MCF 10A (cell line): ENCODE measurements at regions not wholly inside any gene's neighbourhood (a gene's known extent, or its start where the extent isn't known, plus 50 kb on each side); places are given as distances from the start of the nearest gene placed in this dataset.
A peak's percentile ranks its signal among the peaks of the same experiment; 100 is the strongest.

Experiments used
- BruUV-seq: library from RNA; stranded (reverse); fragments of 400-500 nt; replicated peaks from 2 replicates; lab custom pipeline; 2021; lab: Mats Ljungman, UMichigan
- CTCF ChIA-PET: fragments of 300-600 bp; sonication (Branson Sonifier 250); formaldehyde crosslinking; extraction: SDS; loops from one replicate; lab custom pipeline; 2021; ENCODE audit warnings: antibody characterized with exemption, inconsistent platforms; lab: Yijun Ruan, JAX
- POLR2A ChIA-PET: fragments of 300-600, 350-650 bp; sonication (Branson Sonifier 250); formaldehyde crosslinking; extraction: SDS; loops from one replicate; lab custom pipeline; 2020; ENCODE audit warnings: antibody characterized with exemption, inconsistent platforms; lab: Yijun Ruan, JAX
- DNase-seq: peaks from one replicate; pipeline ENCODE4 v3.0.0-alpha.2; 2018; ENCODE audit not compliant: unreplicated experiment
- H3K27ac Mint-ChIP-seq: one replicate; pipeline ENCODE4 v1.8.0; 2022; ENCODE audit warnings: mild to moderate bottlenecking, low read depth, mixed read lengths; ENCODE audit not compliant: unreplicated experiment
- H3K27me3 Mint-ChIP-seq: one replicate; pipeline ENCODE4 v1.8.0; 2022; ENCODE audit warnings: mixed read lengths; ENCODE audit not compliant: insufficient read depth, unreplicated experiment
- H3K36me3 Mint-ChIP-seq: one replicate; pipeline ENCODE4 v1.8.0; 2022; ENCODE audit warnings: mild to moderate bottlenecking, moderate library complexity, mixed read lengths; ENCODE audit not compliant: insufficient read depth, unreplicated experiment
- H3K4me1 Mint-ChIP-seq: one replicate; pipeline ENCODE4 v1.8.0; 2022; ENCODE audit warnings: mixed read lengths; ENCODE audit not compliant: insufficient read depth, unreplicated experiment
- H3K4me3 Mint-ChIP-seq: one replicate; pipeline ENCODE4 v1.8.0; 2022; ENCODE audit warnings: mild to moderate bottlenecking, moderate library complexity, mixed read lengths; ENCODE audit not compliant: unreplicated experiment
- H3K9me3 Mint-ChIP-seq: one replicate; pipeline ENCODE4 v1.8.0; 2022; ENCODE audit warnings: mixed read lengths; ENCODE audit not compliant: unreplicated experiment
- intact Hi-C: fragments of 100-400 bp; cut with micrococcal nuclease; formaldehyde crosslinking; loops from 2 replicates; pipeline ENCODE4 v1.14.1; 2022
- TF ChIP-seq, protein P1 (sequence below): fragments of 200-600 bp; IDR thresholded peaks from one replicate; pipeline ENCODE4 v1.8.0; 2022; ENCODE audit warnings: antibody characterized with exemption, mild to moderate bottlenecking; ENCODE audit not compliant: unreplicated experiment

GRCh38 chr5:19314840-19315239, 673.2 kb downstream of the CDH18 start:
- TF ChIP-seq, protein P1, sequence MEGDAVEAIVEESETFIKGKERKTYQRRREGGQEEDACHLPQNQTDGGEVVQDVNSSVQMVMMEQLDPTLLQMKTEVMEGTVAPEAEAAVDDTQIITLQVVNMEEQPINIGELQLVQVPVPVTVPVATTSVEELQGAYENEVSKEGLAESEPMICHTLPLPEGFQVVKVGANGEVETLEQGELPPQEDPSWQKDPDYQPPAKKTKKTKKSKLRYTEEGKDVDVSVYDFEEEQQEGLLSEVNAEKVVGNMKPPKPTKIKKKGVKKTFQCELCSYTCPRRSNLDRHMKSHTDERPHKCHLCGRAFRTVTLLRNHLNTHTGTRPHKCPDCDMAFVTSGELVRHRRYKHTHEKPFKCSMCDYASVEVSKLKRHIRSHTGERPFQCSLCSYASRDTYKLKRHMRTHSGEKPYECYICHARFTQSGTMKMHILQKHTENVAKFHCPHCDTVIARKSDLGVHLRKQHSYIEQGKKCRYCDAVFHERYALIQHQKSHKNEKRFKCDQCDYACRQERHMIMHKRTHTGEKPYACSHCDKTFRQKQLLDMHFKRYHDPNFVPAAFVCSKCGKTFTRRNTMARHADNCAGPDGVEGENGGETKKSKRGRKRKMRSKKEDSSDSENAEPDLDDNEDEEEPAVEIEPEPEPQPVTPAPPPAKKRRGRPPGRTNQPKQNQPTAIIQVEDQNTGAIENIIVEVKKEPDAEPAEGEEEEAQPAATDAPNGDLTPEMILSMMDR, result peak; percentile 33
- intact Hi-C loops, result loop anchor here (1.0 to 10.0 kb wide), 3 partner anchors 217 to 543 kb away; no protein-coding TSS in a partner anchor
- Mint-ChIP-seq H3K9me3 (peaks cover 15% of the 10 kb centered on the region), H3K4me1 (peaks cover 25% of the 10 kb centered on the region), H3K27me3 (no peaks in the 10 kb centered on the region), H3K27ac (peak overlapping the region; percentile 96), H3K36me3 (no peaks in the 10 kb centered on the region), H3K4me3 (no peak overlapping the region)
- CTCF ChIA-PET, result interaction anchor here (0.6 to 1.9 kb wide), 12 partner anchors 8 to 543 kb away, joined by 3 to 7 read pairs (median 3); no protein-coding TSS in a partner anchor
- POLR2A ChIA-PET, result interaction anchor here (0.6 to 2.3 kb wide), 6 partner anchors 8 to 293 kb away, joined by 3 to 8 read pairs (median 4); no protein-coding TSS in a partner anchor
- peak; percentile 90 for DNase-seq
- no TSS peak for BruUV-seq

- ChIA-PET CTCF (interaction anchor here (0.5 kb wide), 1 partner anchor 170 kb away, joined by 3 read pairs; no protein-coding TSS in a partner anchor), POLR2A (no interaction called here)
- Mint-ChIP-seq H3K4me1 (peaks cover 32% of the 10 kb centered on the region), H3K9me3 (peaks cover 7% of the 10 kb centered on the region), H3K4me3 (no peak overlapping the region), H3K27ac (no peak overlapping the region), H3K27me3 (no peaks in the 10 kb centered on the region), H3K36me3 (no peaks in the 10 kb centered on the region)
- DNase-seq, result no peak
- no TSS peak for BruUV-seq
- TF ChIP-seq, protein P1, result no peak
- intact Hi-C loops, result loop anchor here (5.0 to 10.0 kb wide), 2 partner anchors 213 to 286 kb away; no protein-coding TSS in a partner anchor
Observed at GRCh38 chr5:19319252-19319651, 668.7 kb downstream of the CDH18 start.

DNA sequence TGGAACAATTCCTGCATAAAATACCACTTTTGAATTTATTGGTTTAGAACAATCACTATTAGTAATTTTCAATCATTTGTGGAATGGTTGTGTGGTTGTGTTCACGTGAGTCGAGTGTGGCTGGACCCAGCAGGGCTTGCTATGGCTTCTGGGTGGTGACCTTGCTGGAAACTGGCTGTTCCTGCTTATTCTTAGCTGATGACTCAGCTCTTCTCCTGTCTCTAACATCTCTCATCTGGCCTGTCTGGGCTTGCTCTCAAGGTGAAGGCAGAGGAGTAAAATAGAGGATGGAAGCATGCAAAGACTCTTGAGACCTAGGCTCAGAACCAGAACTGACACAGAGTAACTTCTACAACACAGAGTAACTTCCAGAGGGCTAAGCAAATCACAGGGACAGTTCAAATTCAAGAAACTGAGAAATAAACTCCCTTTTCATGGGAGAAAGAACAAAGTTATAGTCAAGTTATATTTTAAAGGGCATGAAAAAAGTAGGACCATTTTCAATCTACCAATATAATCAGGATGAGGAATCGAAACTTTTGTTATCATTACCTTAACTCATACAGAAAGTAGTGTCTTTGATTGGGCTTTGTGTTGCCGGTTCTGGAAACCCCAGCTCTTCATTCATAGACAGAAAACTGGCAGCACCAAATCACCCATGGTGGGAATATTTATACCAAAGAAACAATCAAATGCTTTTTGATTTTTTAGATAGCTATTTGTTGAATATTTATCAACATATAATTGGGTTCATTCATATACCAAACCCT, 665.1 kb downstream of the CDH18 start:
- intact Hi-C loops, result no loop called here
- no TSS peak for BruUV-seq
- POLR2A ChIA-PET, result interaction anchor here (0.7 to 2.6 kb wide), 6 partner anchors 8 to 521 kb away, joined by 3 to 8 read pairs (median 4); no protein-coding TSS in a partner anchor
- DNase-seq, result peak; percentile 88
- H3K27me3 Mint-ChIP-seq, result no peaks in the 10 kb centered on the region
- TF ChIP-seq, protein P1, result no peak
- no peaks in the 10 kb centered on the region for H3K36me3 Mint-ChIP-seq
- H3K4me3 Mint-ChIP-seq, result peak overlapping the region; percentile 3
- CTCF ChIA-PET, result interaction anchor here (0.6 to 1.4 kb wide), 2 partner anchors 9 to 106 kb away, joined by 3 read pairs; no protein-coding TSS in a partner anchor
- peak overlapping the region; percentile 94 for H3K27ac Mint-ChIP-seq
- peaks cover 7% of the 10 kb centered on the region for H3K9me3 Mint-ChIP-seq
- H3K4me1 Mint-ChIP-seq, result peaks cover 15% of the 10 kb centered on the region

- no peaks in the 10 kb centered on the region for H3K27me3 Mint-ChIP-seq
- ChIA-PET CTCF (no interaction called here), POLR2A (interaction anchor here (0.6 to 1.2 kb wide), 2 partner anchors 12 to 19 kb away, joined by 3 to 5 read pairs; no protein-coding TSS in a partner anchor)
- peaks cover 8% of the 10 kb centered on the region for H3K4me1 Mint-ChIP-seq
- no peak overlapping the region for H3K4me3 Mint-ChIP-seq
- H3K36me3 Mint-ChIP-seq, result no peaks in the 10 kb centered on the region
- H3K9me3 Mint-ChIP-seq, result no peaks in the 10 kb centered on the region
- TF ChIP-seq, protein P1, result no peak
- no peak overlapping the region for H3K27ac Mint-ChIP-seq
- no peak for DNase-seq
- intact Hi-C loops, result no loop called here
- no TSS peak for BruUV-seq
Observed at GRCh38 chr5:19334278-19334677, 653.7 kb downstream of the CDH18 start.
